ENCODE measurements at regions not wholly inside any gene's neighbourhood (a gene's known extent, or its start where the extent isn't known, plus 50 kb on each side); places are given as distances from the start of the nearest gene placed in this dataset.

DNA sequence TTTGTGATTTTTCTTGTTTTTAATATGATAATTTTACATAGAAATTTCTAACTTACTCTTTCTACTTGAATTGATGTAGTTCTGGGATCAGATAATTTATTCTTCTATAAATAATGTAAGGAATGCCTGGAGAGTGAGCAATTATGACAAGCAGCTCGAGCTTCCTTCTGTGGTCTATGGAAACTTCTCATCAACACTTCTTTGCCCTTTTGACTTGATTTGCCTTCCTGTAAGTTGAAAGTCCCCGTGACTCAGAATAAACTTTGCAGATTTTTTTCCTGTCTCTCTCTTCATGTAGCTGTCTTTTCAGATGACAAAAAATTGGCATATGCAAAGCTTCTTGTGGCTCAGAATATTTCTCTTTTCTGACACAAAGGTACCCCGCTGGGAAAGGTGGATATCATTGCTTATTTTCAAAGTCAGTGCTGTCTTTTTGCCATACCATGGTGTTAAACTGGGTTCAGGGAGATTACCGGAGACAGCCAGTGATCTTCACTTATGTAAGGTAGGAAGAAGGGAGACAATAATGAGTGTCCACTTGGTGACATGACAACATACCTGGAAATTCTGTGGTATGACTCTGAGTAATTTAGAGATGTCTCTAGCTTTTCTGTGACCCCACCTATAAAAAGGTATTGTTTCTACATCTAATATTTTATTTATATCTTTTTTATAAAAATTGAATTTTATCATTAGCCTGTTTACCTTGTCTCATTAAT, 278.6 kb upstream of the GNPDA2 start (continued):
- TF ChIP-seq, protein P1, sequence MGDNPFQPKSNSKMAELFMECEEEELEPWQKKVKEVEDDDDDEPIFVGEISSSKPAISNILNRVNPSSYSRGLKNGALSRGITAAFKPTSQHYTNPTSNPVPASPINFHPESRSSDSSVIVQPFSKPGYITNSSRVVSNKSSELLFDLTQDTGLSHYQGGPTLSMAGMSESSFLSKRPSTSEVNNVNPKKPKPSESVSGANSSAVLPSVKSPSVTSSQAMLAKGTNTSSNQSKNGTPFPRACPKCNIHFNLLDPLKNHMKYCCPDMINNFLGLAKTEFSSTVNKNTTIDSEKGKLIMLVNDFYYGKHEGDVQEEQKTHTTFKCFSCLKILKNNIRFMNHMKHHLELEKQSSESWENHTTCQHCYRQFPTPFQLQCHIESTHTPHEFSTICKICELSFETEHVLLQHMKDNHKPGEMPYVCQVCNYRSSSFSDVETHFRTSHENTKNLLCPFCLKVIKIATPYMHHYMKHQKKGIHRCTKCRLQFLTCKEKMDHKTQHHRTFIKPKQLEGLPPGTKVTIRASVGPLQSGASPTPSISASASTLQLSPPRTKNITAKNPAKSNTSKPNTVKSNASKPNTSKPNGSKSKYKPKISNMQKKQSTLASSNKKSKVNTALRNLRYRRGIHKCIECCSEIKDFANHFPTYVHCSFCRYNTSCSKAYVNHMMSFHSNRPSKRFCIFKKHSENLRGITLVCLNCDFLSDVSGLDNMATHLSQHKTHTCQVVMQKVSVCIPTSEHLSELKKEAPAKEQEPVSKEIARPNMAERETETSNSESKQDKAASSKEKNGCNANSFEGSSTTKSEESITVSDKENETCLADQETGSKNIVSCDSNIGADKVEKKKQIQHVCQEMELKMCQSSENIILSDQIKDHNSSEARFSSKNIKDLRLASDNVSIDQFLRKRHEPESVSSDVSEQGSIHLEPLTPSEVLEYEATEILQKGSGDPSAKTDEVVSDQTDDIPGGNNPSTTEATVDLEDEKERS (CRISPR knock-in tag; IDR thresholded peaks at IDR 0.05) = no peak
- TF ChIP-seq, protein P2, sequence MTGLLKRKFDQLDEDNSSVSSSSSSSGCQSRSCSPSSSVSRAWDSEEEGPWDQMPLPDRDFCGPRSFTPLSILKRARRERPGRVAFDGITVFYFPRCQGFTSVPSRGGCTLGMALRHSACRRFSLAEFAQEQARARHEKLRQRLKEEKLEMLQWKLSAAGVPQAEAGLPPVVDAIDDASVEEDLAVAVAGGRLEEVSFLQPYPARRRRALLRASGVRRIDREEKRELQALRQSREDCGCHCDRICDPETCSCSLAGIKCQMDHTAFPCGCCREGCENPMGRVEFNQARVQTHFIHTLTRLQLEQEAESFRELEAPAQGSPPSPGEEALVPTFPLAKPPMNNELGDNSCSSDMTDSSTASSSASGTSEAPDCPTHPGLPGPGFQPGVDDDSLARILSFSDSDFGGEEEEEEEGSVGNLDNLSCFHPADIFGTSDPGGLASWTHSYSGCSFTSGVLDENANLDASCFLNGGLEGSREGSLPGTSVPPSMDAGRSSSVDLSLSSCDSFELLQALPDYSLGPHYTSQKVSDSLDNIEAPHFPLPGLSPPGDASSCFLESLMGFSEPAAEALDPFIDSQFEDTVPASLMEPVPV (CRISPR knock-in tag; IDR thresholded peaks at IDR 0.05) = no peak
- TF ChIP-seq HOXA5 (CRISPR knock-in tag; IDR thresholded peaks at IDR 0.05) = no peak
- no peak for TF ChIP-seq SYNCRIP (IDR thresholded peaks at IDR 0.05; ENCODE audit: insufficient read depth, low read depth, low read length)
- TF ChIP-seq NCOA1 (CRISPR knock-in tag; IDR thresholded peaks at IDR 0.05) = no peak

- ChIA-PET CTCF (ENCODE audit: low intra/inter-chr PET ratio, low total read pairs) (no interaction called here), POLR2A (no interaction called here)
- ATAC-seq = no peak
- Histone ChIP-seq H3K79me2 (ENCODE audit: insufficient read depth, low read length) (no peaks in the 10 kb centered on the region), H3K27ac (ENCODE audit: extremely low read length, insufficient read depth, low read length) (no peak overlapping the region), H3K27me3 (ENCODE audit: control insufficient read depth in 1 of 2, insufficient read depth in 2 of 2, low read length in 2 of 2) (no peaks in the 10 kb centered on the region), H3K4me3 (replicated peaks in 1 of 3; ENCODE audit: insufficient read depth in 1 of 3, low read depth in 2 of 3, low read length in 3 of 3) (no peak overlapping the region), H3K36me3 (replicated peaks in 1 of 2; ENCODE audit: control insufficient read depth in 1 of 2, insufficient read depth in 2 of 2, low read length in 2 of 2) (no peaks in the 10 kb centered on the region), H2AFZ (ENCODE audit: low read length) (no peak overlapping the region), H3K4me2 (ENCODE audit: low read depth, low read length) (no peak overlapping the region), H3K9me3 (ENCODE audit: low read length) (peaks cover 66% of the 10 kb centered on the region), H4K20me1 (ENCODE audit: insufficient read depth, low read length) (no peaks in the 10 kb centered on the region), H3K9ac (ENCODE audit: insufficient read depth, low read depth, low read length) (no peak overlapping the region), H3K4me1 (ENCODE audit: insufficient read depth, low read length) (no peaks in the 10 kb centered on the region)
- TF ChIP-seq YEATS4 (CRISPR knock-in tag; IDR thresholded peaks at IDR 0.05; ENCODE audit: borderline replicate concordance) = no peak
- TF ChIP-seq, protein P3, sequence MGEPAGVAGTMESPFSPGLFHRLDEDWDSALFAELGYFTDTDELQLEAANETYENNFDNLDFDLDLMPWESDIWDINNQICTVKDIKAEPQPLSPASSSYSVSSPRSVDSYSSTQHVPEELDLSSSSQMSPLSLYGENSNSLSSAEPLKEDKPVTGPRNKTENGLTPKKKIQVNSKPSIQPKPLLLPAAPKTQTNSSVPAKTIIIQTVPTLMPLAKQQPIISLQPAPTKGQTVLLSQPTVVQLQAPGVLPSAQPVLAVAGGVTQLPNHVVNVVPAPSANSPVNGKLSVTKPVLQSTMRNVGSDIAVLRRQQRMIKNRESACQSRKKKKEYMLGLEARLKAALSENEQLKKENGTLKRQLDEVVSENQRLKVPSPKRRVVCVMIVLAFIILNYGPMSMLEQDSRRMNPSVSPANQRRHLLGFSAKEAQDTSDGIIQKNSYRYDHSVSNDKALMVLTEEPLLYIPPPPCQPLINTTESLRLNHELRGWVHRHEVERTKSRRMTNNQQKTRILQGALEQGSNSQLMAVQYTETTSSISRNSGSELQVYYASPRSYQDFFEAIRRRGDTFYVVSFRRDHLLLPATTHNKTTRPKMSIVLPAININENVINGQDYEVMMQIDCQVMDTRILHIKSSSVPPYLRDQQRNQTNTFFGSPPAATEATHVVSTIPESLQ (CRISPR knock-in tag; conservative IDR thresholded peaks at IDR 0.05) = no peak
- no peak for TF ChIP-seq MAX (IDR thresholded peaks at IDR 0.05)
- in situ Hi-C loops (cut with HindIII; ENCODE audit: extremely low pct_ligation_motif_present, low pct_unique_long_range_greater_than_20kb) = no loop called here
- no TSS peak for BruUV-seq (replicated peaks)
- intact Hi-C loops (cut with micrococcal nuclease; ENCODE audit: unreplicated experiment) = no loop called here
- 0% methylated on average over 2 of the region's 2 CpGs for WGBS (ENCODE audit: low lambda C conversion rate)
- no peak for FAIRE-seq
- no peak for DNase-seq (ENCODE audit: low spot score)
Observed at GRCh38 chr4:45004326-45004725, 278.0 kb upstream of the GNPDA2 start.

Measured in HepG2 (cell line).